Nephron (organoid): ENCODE measurements at regions not wholly inside any gene's neighbourhood (a gene's known extent, or its start where the extent isn't known, plus 50 kb on each side); places are given as distances from the start of the nearest gene placed in this dataset.

Experiments used
- H3K27ac Mint-ChIP-seq, 3 experiments: 2 replicates each; pipeline ENCODE4 v1.8.0; 2020; ENCODE audit warnings: mixed read lengths in 3 of 3, mild to moderate bottlenecking in 2 of 3, moderate library complexity in 1 of 3
- H3K27me3 Mint-ChIP-seq: 2 replicates; pipeline ENCODE4 v1.8.0; 2021; ENCODE audit warnings: low read depth, mild to moderate bottlenecking, moderate library complexity, mixed read lengths
- H3K36me3 Mint-ChIP-seq: 2 replicates; pipeline ENCODE4 v1.8.0; 2020; ENCODE audit warnings: low read depth, mixed read lengths
- H3K4me1 Mint-ChIP-seq: 2 replicates; pipeline ENCODE4 v1.8.0; 2020; ENCODE audit warnings: mixed read lengths
- H3K4me3 Mint-ChIP-seq, 3 experiments: 2 replicates each; pipeline ENCODE4 v1.8.0; 2020; ENCODE audit warnings: mild to moderate bottlenecking in 3 of 3, mixed read lengths in 3 of 3, moderate library complexity in 2 of 3
- H3K9me3 Mint-ChIP-seq: 2 replicates; pipeline ENCODE4 v1.8.0; 2020; ENCODE audit warnings: mixed read lengths
- TF ChIP-seq, protein P1 (sequence below), 3 experiments: fragments of 200-600 bp; sonication (generic); IDR thresholded peaks; one replicate each; pipeline ENCODE4 v1.5.0; 2021; ENCODE audit warnings: antibody characterized with exemption in 3 of 3; ENCODE audit not compliant: unreplicated experiment in 3 of 3

DNA sequence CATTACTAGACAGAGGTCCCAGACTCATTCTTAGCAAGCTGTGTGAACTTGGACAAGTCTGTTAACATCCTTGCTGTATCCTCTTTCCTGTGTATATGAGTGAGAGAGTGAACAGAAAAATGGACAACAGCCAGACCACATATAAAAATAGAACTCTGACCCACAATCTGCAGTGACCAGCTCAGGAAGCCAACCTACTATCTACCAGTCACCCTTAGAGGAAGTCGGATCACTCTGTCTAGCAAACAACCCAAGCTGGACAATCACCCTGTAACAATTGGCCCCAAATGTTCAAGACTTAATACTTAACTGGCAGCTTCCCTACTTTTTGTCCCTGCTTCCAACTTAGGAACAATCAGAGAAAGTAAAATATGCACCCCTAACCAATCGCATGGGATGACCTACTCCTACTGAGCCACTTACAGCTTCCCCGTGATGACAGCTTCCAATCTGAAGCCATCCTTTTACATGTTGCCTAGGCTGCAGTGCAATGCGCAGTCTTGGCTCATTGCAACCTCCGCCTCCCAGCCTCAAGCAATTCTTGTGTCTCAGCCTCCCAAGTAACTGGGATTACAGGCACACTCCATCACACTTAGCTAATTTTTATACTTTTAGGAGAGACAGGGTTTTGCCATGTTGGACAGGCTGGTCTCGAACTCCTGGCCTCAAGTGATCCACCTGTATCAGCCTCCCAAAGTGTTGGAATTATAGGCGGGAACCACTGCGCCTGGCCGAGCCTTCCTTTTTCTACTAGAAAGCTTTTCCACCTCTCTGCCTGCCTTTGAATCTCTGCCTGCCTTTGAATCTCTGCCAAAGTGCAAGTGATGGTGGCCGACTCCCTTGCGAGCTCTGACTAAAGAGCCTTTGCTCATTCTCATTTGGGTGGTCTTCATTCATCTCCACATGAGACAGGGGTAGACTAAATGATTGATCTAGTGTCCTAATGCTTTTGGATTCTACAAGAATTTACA, 158.3 kb upstream of the NDUFV2 start:
- H3K9me3 Mint-ChIP-seq = peaks cover 4% of the 10 kb centered on the region
- TF ChIP-seq, protein P1, sequence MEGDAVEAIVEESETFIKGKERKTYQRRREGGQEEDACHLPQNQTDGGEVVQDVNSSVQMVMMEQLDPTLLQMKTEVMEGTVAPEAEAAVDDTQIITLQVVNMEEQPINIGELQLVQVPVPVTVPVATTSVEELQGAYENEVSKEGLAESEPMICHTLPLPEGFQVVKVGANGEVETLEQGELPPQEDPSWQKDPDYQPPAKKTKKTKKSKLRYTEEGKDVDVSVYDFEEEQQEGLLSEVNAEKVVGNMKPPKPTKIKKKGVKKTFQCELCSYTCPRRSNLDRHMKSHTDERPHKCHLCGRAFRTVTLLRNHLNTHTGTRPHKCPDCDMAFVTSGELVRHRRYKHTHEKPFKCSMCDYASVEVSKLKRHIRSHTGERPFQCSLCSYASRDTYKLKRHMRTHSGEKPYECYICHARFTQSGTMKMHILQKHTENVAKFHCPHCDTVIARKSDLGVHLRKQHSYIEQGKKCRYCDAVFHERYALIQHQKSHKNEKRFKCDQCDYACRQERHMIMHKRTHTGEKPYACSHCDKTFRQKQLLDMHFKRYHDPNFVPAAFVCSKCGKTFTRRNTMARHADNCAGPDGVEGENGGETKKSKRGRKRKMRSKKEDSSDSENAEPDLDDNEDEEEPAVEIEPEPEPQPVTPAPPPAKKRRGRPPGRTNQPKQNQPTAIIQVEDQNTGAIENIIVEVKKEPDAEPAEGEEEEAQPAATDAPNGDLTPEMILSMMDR (IDR thresholded peaks at IDR 0.05; ENCODE audit: unreplicated experiment in 3 of 3) = no peak
- H3K4me3 Mint-ChIP-seq = no peak overlapping the region
- no peaks in the 10 kb centered on the region for H3K36me3 Mint-ChIP-seq
- peaks cover under 1% of the 10 kb centered on the region for H3K27me3 Mint-ChIP-seq
- H3K27ac Mint-ChIP-seq = no peak overlapping the region
- H3K4me1 Mint-ChIP-seq = peaks cover 13% of the 10 kb centered on the region

DNA sequence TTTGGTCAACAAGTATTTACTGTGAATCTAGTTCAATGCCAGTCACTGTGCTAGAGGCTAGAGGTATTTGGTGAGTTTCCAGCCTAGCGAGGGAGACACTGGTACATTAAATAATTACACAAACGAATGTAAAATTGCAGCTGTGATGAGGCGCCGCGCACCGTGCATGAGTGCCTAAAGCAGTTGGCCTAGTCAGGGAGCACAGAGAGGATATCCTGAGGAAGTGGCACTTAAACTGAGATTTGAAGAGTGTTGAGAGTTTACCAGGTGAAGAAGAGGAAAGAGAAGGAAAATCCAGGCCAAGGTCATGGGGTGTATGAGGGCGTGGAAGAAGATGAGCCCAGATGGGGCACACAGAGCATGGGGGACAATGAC, 157.6 kb upstream of the NDUFV2 start:
- Mint-ChIP-seq H3K27ac (no peak overlapping the region), H3K4me1 (peaks cover 15% of the 10 kb centered on the region), H3K4me3 (no peak overlapping the region), H3K36me3 (no peaks in the 10 kb centered on the region), H3K27me3 (peaks cover 7% of the 10 kb centered on the region), H3K9me3 (peaks cover 4% of the 10 kb centered on the region)
- TF ChIP-seq, protein P1 (IDR thresholded peaks at IDR 0.05; ENCODE audit: unreplicated experiment in 3 of 3) = no peak

DNA sequence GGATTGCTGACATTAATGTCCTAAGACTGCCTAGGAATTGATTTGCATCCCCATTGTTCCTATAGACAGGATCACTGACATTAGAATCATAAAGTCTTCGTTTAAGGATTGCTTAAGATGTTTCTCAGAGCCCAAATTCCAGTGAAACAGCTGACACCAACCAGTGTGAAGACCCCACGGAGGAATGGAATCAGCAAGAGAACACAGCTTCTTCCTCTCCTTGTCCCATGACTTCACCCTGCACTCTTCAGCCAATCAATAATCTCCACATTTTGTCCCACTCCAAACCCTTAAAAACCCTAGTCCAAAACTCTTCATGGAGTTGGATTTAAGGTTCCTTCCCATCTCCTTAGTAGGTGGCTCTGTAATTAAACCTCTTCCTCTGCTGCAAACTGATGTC, 157.0 kb upstream of the NDUFV2 start:
- Mint-ChIP-seq H3K36me3 (no peaks in the 10 kb centered on the region), H3K4me3 (no peak overlapping the region), H3K9me3 (peaks cover 4% of the 10 kb centered on the region), H3K4me1 (peaks cover 15% of the 10 kb centered on the region), H3K27ac (no peak overlapping the region), H3K27me3 (peaks cover 9% of the 10 kb centered on the region)
- TF ChIP-seq, protein P1 (IDR thresholded peaks at IDR 0.05; ENCODE audit: unreplicated experiment in 3 of 3) = no peak

DNA sequence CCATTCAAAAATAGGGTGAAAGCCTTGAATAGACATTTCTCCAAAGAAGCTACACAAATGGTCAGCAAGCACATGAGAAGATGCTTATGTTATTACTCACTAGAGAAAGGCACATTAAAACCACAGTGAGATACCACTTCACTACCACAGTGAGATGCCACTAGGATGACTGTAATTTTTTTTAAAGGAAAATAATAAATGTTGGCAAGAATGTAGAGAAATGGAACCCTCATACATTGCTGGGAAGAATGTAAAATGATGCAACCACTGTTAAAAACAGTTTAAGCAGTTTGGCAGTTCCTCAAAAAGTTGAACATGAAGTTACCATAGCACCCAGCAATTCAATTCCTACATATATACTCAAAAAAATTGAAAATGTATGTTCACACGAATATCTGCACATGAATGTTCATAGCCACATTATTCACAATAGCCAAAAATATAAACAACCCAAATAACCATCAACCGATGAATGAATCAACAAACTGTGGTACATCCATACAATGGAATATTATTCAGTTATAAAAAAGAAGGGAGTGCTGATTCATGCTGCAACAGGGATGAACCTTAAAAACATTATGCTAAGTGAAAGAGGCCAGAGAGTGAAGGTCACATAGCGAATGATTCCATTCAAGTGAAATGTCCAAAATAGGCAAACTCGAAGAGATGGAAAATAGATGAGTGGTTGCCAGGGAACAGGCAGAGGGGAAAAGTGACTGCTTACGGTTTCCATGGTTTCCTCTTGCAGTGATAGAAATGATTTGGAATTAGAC, 156.2 kb upstream of the NDUFV2 start:
- TF ChIP-seq, protein P1 (IDR thresholded peaks at IDR 0.05; ENCODE audit: unreplicated experiment in 3 of 3) = no peak
- Mint-ChIP-seq H3K4me3 (no peak overlapping the region), H3K27ac (no peak overlapping the region), H3K27me3 (peaks cover 9% of the 10 kb centered on the region), H3K4me1 (peaks cover 15% of the 10 kb centered on the region), H3K36me3 (no peaks in the 10 kb centered on the region), H3K9me3 (peaks cover 4% of the 10 kb centered on the region)

DNA sequence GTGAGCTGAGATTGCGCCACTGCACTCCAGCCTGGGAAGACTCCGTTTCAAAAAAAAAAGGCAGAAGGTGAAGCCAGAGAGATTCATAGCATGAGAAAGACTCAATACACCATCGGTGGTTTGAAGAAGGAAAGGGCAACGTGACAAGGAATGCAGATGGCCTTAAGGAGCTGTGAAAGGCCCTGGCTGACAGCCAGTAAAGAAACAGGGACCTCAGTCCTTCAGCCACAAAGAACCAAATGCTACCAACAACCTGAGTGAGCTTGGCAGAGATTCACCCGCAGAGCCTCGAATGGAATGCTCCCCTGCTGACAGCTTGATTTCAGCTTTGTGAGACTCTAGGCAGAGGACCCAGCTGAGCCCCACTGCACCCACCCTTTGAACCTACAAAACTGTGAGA, 154.9 kb upstream of the NDUFV2 start:
- peaks cover 15% of the 10 kb centered on the region for H3K4me1 Mint-ChIP-seq
- no peak overlapping the region for H3K4me3 Mint-ChIP-seq
- H3K27ac Mint-ChIP-seq = no peak overlapping the region
- TF ChIP-seq, protein P1 (IDR thresholded peaks at IDR 0.05; ENCODE audit: unreplicated experiment in 3 of 3) = no peak
- peaks cover 4% of the 10 kb centered on the region for H3K9me3 Mint-ChIP-seq
- H3K27me3 Mint-ChIP-seq = peaks cover 9% of the 10 kb centered on the region
- no peaks in the 10 kb centered on the region for H3K36me3 Mint-ChIP-seq
